ENCODE measurements at regions not wholly inside any gene's neighbourhood (a gene's known extent, or its start where the extent isn't known, plus 50 kb on each side); places are given as distances from the start of the nearest gene placed in this dataset.

DNA sequence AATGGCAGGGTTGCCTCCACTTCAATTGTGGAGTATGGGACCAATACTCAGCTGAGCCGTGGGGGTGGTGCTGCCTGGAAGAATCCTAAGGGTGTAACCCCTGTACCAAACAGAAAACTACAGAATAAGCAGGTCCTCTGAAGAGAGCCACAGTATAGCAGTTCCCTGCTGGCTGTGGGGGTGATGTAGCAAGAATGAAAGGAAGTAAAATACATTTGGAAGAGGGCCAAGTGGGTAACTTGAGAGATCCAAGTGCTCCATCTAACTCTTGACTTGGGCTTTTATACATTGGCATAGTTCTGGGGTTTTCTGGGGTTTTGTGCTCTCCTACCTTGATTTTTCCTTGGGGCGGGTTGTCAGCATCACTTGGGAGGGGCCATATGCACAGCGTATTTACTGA is 341.4 kb downstream of the OTOL1 start:
- TF ChIP-seq NRF1 (conservative IDR thresholded peaks at IDR 0.05 in 1 of 2, IDR thresholded peaks at IDR 0.05 in 1 of 2) (no peak), CEBPB (tag; IDR thresholded peaks at IDR 0.05) (no peak), TFAM (CRISPR knock-in tag; conservative IDR thresholded peaks at IDR 0.05) (no peak), ZNF316 (IDR thresholded peaks at IDR 0.05) (no peak), RHOXF2B (CRISPR knock-in tag; conservative IDR thresholded peaks at IDR 0.05) (no peak), ZNF785 (CRISPR knock-in tag; IDR thresholded peaks at IDR 0.05) (no peak), RAD21 (CRISPR knock-in tag; conservative IDR thresholded peaks at IDR 0.05 in 1 of 2, IDR thresholded peaks at IDR 0.05 in 1 of 2) (no peak), MBD2 (IDR thresholded peaks at IDR 0.05; ENCODE audit: borderline replicate concordance, low read depth) (no peak), HNRNPK (IDR thresholded peaks at IDR 0.05; ENCODE audit: low read depth, low read length, poor library complexity, severe bottlenecking) (no peak)
- TF ChIP-seq, protein P1, sequence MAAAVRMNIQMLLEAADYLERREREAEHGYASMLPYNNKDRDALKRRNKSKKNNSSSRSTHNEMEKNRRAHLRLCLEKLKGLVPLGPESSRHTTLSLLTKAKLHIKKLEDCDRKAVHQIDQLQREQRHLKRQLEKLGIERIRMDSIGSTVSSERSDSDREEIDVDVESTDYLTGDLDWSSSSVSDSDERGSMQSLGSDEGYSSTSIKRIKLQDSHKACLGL (CRISPR knock-in tag; IDR thresholded peaks at IDR 0.05; ENCODE audit: borderline replicate concordance, poor library complexity, severe bottlenecking), result no peak
- TF ChIP-seq, protein P2, sequence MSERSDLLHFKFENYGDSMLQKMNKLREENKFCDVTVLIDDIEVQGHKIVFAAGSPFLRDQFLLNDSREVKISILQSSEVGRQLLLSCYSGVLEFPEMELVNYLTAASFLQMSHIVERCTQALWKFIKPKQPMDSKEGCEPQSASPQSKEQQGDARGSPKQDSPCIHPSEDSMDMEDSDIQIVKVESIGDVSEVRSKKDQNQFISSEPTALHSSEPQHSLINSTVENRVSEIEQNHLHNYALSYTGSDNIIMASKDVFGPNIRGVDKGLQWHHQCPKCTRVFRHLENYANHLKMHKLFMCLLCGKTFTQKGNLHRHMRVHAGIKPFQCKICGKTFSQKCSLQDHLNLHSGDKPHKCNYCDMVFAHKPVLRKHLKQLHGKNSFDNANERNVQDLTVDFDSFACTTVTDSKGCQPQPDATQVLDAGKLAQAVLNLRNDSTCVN (CRISPR knock-in tag; IDR thresholded peaks at IDR 0.05), result no peak
- TF ChIP-seq, protein P3, sequence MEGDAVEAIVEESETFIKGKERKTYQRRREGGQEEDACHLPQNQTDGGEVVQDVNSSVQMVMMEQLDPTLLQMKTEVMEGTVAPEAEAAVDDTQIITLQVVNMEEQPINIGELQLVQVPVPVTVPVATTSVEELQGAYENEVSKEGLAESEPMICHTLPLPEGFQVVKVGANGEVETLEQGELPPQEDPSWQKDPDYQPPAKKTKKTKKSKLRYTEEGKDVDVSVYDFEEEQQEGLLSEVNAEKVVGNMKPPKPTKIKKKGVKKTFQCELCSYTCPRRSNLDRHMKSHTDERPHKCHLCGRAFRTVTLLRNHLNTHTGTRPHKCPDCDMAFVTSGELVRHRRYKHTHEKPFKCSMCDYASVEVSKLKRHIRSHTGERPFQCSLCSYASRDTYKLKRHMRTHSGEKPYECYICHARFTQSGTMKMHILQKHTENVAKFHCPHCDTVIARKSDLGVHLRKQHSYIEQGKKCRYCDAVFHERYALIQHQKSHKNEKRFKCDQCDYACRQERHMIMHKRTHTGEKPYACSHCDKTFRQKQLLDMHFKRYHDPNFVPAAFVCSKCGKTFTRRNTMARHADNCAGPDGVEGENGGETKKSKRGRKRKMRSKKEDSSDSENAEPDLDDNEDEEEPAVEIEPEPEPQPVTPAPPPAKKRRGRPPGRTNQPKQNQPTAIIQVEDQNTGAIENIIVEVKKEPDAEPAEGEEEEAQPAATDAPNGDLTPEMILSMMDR (IDR thresholded peaks at IDR 0.05 in 2 of 3, conservative IDR thresholded peaks at IDR 0.05 in 1 of 3; ENCODE audit: insufficient read depth in 2 of 3, low read depth in 1 of 3, low read length in 3 of 3), result no peak
- TF ChIP-seq, protein P4, sequence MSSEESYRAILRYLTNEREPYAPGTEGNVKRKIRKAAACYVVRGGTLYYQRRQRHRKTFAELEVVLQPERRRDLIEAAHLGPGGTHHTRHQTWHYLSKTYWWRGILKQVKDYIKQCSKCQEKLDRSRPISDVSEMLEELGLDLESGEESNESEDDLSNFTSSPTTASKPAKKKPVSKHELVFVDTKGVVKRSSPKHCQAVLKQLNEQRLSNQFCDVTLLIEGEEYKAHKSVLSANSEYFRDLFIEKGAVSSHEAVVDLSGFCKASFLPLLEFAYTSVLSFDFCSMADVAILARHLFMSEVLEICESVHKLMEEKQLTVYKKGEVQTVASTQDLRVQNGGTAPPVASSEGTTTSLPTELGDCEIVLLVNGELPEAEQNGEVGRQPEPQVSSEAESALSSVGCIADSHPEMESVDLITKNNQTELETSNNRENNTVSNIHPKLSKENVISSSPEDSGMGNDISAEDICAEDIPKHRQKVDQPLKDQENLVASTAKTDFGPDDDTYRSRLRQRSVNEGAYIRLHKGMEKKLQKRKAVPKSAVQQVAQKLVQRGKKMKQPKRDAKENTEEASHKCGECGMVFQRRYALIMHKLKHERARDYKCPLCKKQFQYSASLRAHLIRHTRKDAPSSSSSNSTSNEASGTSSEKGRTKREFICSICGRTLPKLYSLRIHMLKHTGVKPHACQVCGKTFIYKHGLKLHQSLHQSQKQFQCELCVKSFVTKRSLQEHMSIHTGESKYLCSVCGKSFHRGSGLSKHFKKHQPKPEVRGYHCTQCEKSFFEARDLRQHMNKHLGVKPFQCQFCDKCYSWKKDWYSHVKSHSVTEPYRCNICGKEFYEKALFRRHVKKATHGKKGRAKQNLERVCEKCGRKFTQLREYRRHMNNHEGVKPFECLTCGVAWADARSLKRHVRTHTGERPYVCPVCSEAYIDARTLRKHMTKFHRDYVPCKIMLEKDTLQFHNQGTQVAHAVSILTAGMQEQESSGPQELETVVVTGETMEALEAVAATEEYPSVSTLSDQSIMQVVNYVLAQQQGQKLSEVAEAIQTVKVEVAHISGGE (CRISPR knock-in tag; IDR thresholded peaks at IDR 0.05), result no peak
- TF ChIP-seq, protein P5, sequence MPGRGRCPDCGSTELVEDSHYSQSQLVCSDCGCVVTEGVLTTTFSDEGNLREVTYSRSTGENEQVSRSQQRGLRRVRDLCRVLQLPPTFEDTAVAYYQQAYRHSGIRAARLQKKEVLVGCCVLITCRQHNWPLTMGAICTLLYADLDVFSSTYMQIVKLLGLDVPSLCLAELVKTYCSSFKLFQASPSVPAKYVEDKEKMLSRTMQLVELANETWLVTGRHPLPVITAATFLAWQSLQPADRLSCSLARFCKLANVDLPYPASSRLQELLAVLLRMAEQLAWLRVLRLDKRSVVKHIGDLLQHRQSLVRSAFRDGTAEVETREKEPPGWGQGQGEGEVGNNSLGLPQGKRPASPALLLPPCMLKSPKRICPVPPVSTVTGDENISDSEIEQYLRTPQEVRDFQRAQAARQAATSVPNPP (IDR thresholded peaks at IDR 0.05; ENCODE audit: borderline replicate concordance, insufficient read depth, insufficient read length), result no peak
